Activated CD4-positive, alpha-beta T cell treated with anti-CD3 and anti-CD28 coated beads, Interleukin-2, amount 50 U/mL, for 16 hours (primary cell): ENCODE measurements at regions not wholly inside any gene's neighbourhood (a gene's known extent, or its start where the extent isn't known, plus 50 kb on each side); places are given as distances from the start of the nearest gene placed in this dataset.
"Not testable (repeated sequence)": the region's sequence is repeated elsewhere in the genome, so short reads cannot be mapped to it uniquely, and the experiment has no call there.

Experiments used
- DNase-seq: peaks from one replicate; pipeline ENCODE4 v3.0.0-alpha.2; 2020

DNA sequence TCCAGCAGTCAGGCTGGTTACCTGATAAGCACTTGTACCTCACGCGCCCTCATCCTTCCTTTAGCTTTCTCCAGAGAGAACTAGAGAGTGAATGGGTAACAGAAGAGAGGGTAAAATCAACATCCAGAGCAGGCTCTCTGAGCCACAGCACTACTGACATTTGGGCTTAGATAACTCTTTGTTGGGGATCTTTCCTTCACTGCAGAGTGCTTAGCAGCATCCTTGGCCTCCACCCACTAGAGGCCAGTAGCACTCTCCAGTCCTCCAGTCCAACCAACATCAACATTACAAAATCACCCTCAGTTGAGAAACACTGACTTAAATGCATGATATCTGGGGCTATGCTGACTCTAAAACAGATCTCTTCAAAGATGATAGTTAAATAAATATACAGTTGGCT, 220.7 kb downstream of the TACR3 start:
- peak; percentile 6 for DNase-seq

- DNase-seq = peak; percentile 81
These were observed 221.4 kb downstream of the TACR3 start for GRCh38 chr4:103498161-103499070.

DNA sequence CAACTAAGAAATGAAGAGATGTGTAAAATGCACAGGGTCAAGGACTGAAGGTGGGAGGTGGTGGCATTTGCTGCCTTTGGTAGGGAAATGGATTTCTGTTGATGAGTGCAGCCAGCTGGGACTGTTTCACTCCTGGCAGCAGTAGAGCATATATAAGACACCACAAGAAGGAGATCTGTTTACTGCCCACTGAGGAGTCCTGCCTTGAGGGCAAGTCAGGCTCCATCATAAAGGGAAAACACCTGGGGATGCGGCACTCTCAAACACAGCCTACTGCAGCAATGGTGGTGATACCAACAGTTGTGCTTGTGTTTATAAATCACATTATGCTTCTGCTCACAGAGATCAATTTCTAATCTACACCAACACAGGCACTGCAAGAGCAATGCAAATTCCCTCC, 222.1 kb downstream of the TACR3 start:
- DNase-seq = peak; percentile 6

DNA sequence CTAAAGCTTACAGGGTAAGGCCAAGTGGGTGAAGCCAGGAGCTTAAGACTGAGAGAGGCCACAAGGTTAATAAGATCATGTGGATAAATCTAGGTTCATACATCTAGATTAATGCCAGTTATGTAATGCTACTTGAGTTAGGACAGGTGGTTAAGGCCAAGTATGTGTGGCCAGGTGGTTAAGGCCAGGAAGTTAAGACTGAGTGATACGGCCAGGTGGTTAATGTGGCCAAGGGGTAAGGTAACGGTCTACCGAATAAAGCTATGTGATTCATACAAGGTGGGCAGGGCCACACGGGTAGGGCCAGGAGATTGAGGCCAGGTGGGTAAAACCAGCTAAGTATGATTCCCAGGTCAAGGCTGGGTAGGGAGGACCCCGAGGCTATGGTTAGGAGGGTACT, 223.0 kb downstream of the TACR3 start:
- DNase-seq = no peak

- DNase-seq = no peak
These were observed 226.2 kb downstream of the TACR3 start for GRCh38 chr4:103493450-103494159.

- not testable (repeated sequence) for DNase-seq
These were observed 234.5 kb downstream of the TACR3 start for GRCh38 chr4:103485296-103485695.

GRCh38 chr4:103484521-103484920, 235.3 kb downstream of the TACR3 start:
- DNase-seq = no peak

DNA sequence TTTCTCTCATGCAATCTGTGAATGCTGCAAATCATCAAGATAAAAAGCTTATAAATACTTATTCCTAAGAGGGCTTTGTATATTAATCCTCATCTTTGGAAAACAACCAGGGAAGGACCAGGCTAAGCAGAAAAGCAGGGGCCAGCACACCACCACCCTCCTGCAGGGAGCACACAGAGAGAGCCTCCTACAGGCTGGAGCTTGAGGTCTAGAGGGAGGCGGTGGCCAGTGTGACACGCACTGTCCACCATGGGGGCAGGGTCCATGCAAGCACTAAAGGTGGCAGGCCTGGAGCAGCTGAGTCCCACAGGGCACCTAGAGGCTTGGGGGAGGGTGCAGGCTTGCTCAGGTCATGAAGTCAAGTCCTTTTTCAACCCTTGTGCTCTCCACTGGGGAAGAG, 236.9 kb downstream of the TACR3 start:
- no peak for DNase-seq

DNA sequence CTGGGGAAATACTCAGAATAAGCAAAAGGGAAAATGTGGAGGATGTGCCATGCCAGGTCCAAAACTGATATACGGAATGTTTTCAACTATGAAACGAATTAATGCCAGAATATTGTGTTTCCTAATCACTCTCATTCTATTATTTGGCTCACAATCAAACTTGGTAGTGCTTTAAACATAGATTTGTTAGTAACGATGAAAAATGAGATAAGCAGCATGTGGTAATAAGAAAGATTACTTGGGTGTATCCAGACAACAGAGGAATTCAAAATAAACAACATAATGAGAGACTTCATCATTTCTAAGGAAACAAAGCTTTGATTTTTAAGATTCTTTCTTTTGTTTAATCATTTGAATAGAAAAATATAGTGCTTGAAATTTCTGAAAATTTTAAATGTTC, 237.3 kb downstream of the TACR3 start:
- DNase-seq = no peak

DNA sequence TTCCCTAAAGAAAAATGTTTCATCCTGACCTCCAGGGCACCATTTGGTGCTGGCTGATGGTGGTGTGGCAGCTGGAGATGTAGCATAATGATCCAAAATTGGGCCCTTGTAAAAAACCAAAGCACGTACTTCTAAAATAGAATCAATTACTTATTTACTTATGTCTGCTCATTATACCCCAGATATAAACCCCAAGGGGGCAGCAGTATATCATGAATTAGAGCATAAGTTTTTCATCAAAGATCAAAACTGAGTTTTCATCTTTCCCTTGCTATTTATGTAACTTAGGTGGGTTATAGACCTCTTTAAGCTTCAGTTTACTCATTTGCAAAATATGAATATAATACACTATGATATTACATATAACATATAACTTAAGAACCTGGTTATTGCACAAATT, 241.1 kb downstream of the TACR3 start:
- DNase-seq = no peak

DNA sequence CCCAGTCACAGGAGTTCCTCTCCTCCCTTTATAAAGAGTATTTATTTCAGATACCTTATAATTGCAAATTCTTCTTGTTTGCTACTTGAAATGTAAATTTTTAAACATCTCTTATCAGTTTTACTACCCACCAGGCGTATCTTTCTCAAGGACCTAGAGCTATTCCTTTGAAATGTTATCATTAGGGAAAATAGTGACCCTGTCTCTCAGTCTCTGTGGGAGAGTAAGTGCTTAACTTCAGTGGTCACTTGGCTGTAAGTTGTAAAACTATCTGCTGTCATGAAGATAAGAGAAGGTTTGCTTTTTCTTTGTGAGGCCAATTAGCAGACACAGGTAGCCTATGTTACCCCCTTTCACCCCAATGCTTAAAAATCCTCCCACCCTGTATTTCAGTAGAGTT, 241.6 kb downstream of the TACR3 start:
- DNase-seq = no peak

DNA sequence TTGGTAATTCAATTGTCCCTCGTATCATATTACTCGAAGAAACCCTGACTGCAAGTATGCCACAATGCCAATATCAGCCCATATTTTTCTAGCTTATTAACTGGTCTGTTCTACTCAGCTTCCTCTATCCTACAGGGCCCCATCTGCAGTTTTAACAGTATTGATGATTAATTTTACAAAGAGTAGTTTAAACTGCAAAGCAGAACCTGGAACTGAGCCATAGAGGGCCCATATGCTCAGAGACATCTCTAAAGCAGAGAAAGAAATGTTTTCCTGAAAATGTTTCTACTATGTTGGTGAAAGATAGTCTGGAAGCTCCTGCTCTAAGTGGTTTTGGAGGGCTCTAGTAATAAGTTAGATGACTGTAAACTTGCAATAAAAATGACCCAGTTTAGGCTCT, 259.4 kb upstream of the CENPE start:
- DNase-seq = no peak

DNA sequence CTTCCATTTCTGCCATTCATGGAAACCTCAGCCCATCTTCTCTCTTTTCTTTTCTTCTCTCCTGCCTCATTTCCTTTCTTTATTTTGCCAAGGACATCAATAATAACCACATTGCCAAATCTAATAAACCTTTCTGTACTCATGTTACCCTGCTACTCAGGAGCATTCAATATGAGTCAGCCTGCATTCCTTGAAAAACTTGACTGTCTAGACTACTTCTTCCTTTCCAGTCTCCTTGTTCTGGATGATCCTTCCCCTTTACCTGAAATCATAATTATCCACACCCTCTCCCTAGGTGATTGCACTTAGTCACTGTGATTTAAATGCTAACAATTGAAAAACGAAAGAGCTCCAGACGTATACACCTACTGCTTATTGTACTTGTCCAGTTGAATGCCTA, 253.2 kb upstream of the CENPE start:
- no peak for DNase-seq

- no peak for DNase-seq
These were observed 252.6 kb upstream of the CENPE start for GRCh38 chr4:103450693-103451092.

DNA sequence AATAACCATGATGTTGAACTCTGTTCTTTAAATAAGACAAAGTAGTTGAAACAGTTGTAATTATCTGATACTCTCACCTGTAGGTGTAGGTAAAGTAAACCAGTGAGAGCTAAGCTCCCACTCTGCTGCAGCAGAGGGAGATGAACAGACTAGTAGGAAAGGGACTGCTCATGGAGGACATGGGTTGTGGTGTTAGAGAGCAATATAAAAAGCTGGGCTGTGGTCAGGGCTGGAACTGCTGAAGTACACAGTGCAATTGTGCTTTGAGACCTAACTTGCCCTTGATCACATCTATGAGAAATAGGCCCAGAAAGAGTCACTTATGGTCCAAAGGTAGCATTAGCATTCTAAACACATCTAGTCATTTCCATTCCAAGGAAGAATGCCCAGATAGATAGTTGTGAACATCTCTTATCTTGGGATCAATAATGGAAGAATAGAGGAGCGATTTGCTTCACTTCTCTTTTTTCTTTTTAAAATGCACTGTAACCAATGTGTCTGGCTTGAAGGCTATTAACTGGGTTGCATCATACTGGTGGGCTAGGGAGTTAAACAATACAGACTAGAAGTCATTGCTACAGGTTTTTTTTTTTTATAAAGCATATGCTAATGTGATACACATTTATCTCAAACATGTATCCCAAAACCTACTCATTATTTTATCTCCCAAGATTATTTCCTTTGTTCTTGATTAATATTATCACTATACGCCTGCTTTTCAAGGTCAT, 251.3 kb upstream of the CENPE start:
- no peak for DNase-seq

GRCh38 chr4:103445377-103445776, 247.2 kb upstream of the CENPE start:
- no peak for DNase-seq

GRCh38 chr4:103443324-103443723, 245.2 kb upstream of the CENPE start:
- no peak for DNase-seq

- peak; percentile 30 for DNase-seq
These were observed 231.1 kb upstream of the CENPE start for GRCh38 chr4:103429283-103429682.

- DNase-seq = no peak
These were observed 227.3 kb upstream of the CENPE start for GRCh38 chr4:103425406-103425805.

DNA sequence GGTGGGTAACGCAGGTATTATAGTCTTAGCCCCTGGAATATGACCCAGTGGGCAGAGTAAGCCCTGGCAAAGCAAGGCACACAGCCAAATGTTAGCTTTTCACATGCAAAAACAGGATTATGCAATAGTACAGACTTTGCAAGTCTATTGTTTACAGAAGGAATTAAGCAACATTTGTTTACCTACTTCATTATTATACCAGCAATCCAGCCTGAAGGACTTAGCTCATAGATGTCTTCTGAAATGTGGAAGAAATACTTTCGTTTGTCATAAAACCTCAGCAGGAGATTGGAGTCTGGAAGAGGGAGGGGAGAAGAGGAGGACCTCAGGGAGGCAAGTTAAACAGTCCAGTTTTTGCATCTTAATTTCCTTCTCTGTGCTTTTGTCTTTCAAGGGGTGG, 226.7 kb upstream of the CENPE start:
- DNase-seq = no peak

DNA sequence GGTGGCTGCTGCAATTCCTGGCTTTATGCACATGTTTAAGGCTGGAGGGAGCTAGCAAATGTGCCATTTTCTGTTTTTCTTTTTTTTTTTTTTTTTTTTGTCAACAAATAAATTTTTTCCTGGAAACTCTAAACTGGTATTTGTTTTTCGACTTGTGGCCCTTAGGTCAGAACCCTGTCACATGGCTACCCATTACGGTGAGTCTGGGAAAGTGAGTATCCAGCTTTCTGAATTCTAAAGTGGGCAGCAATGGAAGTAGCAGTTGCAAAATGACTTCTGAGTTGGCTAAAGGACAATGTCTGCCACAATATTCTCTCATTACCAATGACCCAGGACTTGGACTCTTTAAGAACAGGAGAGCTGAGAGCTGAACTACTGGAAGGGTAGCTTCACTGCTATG, 225.1 kb upstream of the CENPE start:
- DNase-seq = no peak

DNA sequence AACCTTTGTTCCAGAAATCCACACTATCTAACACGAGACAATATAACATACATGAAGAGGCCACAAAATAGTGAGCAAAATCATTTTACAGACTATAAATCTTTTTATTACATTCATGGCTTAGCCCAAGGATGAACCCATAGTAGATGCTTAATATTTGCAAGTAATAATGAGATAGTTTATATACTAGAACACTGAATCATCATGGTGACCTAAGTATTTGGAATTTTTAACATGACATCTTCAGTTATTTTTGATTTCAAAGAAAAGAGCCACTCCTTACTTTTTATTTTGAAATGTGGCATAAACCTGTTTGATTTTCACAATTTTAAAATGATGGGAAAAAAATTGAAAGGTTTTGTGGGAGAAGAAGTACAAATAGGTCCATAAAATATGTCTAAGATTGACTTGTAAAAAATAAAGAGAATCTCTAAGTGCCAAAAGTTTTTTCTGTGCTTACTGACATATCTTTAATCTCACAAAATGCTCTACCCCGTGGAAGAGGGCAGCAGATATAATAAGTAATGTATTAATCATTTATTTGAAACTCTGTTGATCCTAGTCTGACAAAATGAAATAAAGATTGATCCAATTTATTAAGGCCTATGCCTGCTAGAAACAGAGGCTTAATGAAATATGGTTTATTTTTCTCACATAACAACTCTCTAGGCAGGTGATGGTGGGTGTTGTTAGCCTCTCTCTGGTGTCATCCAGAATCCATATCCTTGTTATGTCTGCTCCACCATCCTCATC, 224.5 kb upstream of the CENPE start:
- DNase-seq = no peak

GRCh38 chr4:103415801-103416200, 217.7 kb upstream of the CENPE start:
- DNase-seq = no peak
